ENCODE measurements at regions not wholly inside any gene's neighbourhood (a gene's known extent, or its start where the extent isn't known, plus 50 kb on each side); places are given as distances from the start of the nearest gene placed in this dataset.
A peak's percentile ranks its signal among the peaks of the same experiment; 100 is the strongest.
"Not testable (repeated sequence)": the region's sequence is repeated elsewhere in the genome, so short reads cannot be mapped to it uniquely, and the experiment has no call there.

- H3K27ac Mint-ChIP-seq; H3K36me3 Mint-ChIP-seq (ENCODE audit: low read depth); H3K4me1 Mint-ChIP-seq (ENCODE audit: low read depth); intact Hi-C loops (cut with micrococcal nuclease); H3K9me3 Mint-ChIP-seq; DNase-seq (ENCODE audit: low spot score); H3K4me3 Mint-ChIP-seq (ENCODE audit: low read depth); H3K27me3 Mint-ChIP-seq (ENCODE audit: low read depth): not testable (repeated sequence)
Measured at GRCh38 chr10:47711428-47711827, 52.0 kb downstream of the SYT15B start.

- DNase-seq (ENCODE audit: low spot score); H3K4me3 Mint-ChIP-seq (ENCODE audit: low read depth); intact Hi-C loops (cut with micrococcal nuclease); H3K4me1 Mint-ChIP-seq (ENCODE audit: low read depth); H3K27me3 Mint-ChIP-seq (ENCODE audit: low read depth); H3K27ac Mint-ChIP-seq; H3K36me3 Mint-ChIP-seq (ENCODE audit: low read depth); H3K9me3 Mint-ChIP-seq: not testable (repeated sequence)
Measured at GRCh38 chr10:47710443-47710842, 52.9 kb downstream of the SYT15B start.

GRCh38 chr10:47705698-47706414 is 57.5 kb downstream of the SYT15B start:
- H3K36me3 Mint-ChIP-seq (ENCODE audit: low read depth); H3K9me3 Mint-ChIP-seq; H3K4me1 Mint-ChIP-seq (ENCODE audit: low read depth); intact Hi-C loops (cut with micrococcal nuclease); H3K27ac Mint-ChIP-seq: not testable (repeated sequence)
- H3K4me3 Mint-ChIP-seq (ENCODE audit: low read depth) = peak overlapping the region; percentile 61
- DNase-seq (ENCODE audit: low spot score) = peak; percentile 65
- H3K27me3 Mint-ChIP-seq (ENCODE audit: low read depth) = peaks cover 11% of the 10 kb centered on the region

GRCh38 chr10:47701285-47701684 is 62.1 kb downstream of the SYT15B start:
- intact Hi-C loops (cut with micrococcal nuclease); DNase-seq (ENCODE audit: low spot score); H3K36me3 Mint-ChIP-seq (ENCODE audit: low read depth); H3K9me3 Mint-ChIP-seq; H3K4me1 Mint-ChIP-seq (ENCODE audit: low read depth); H3K27me3 Mint-ChIP-seq (ENCODE audit: low read depth); H3K27ac Mint-ChIP-seq; H3K4me3 Mint-ChIP-seq (ENCODE audit: low read depth): not testable (repeated sequence)

GRCh38 chr10:47699854-47700253 is 63.5 kb downstream of the SYT15B start:
- H3K4me3 Mint-ChIP-seq (ENCODE audit: low read depth); H3K36me3 Mint-ChIP-seq (ENCODE audit: low read depth); H3K4me1 Mint-ChIP-seq (ENCODE audit: low read depth); H3K9me3 Mint-ChIP-seq; intact Hi-C loops (cut with micrococcal nuclease); H3K27ac Mint-ChIP-seq; DNase-seq (ENCODE audit: low spot score): not testable (repeated sequence)
- H3K27me3 Mint-ChIP-seq (ENCODE audit: low read depth) = peaks cover 11% of the 10 kb centered on the region

GRCh38 chr10:47696170-47696569 is 67.2 kb downstream of the SYT15B start:
- H3K4me1 Mint-ChIP-seq (ENCODE audit: low read depth); intact Hi-C loops (cut with micrococcal nuclease); H3K27me3 Mint-ChIP-seq (ENCODE audit: low read depth); H3K27ac Mint-ChIP-seq; DNase-seq (ENCODE audit: low spot score); H3K9me3 Mint-ChIP-seq; H3K36me3 Mint-ChIP-seq (ENCODE audit: low read depth); H3K4me3 Mint-ChIP-seq (ENCODE audit: low read depth): not testable (repeated sequence)

GRCh38 chr10:47695149-47695548 is 68.2 kb downstream of the SYT15B start:
- DNase-seq (ENCODE audit: low spot score); H3K4me3 Mint-ChIP-seq (ENCODE audit: low read depth); H3K27me3 Mint-ChIP-seq (ENCODE audit: low read depth); H3K27ac Mint-ChIP-seq; H3K4me1 Mint-ChIP-seq (ENCODE audit: low read depth); intact Hi-C loops (cut with micrococcal nuclease); H3K36me3 Mint-ChIP-seq (ENCODE audit: low read depth); H3K9me3 Mint-ChIP-seq: not testable (repeated sequence)

GRCh38 chr10:47690304-47690703 is 73.1 kb downstream of the SYT15B start:
- H3K27ac Mint-ChIP-seq; H3K9me3 Mint-ChIP-seq; H3K36me3 Mint-ChIP-seq (ENCODE audit: low read depth); H3K4me3 Mint-ChIP-seq (ENCODE audit: low read depth); intact Hi-C loops (cut with micrococcal nuclease); DNase-seq (ENCODE audit: low spot score); H3K4me1 Mint-ChIP-seq (ENCODE audit: low read depth); H3K27me3 Mint-ChIP-seq (ENCODE audit: low read depth): not testable (repeated sequence)

- H3K27ac Mint-ChIP-seq = not testable (repeated sequence)
Measured at GRCh38 chr10:47683826-47684475, 79.4 kb downstream of the SYT15B start.

GRCh38 chr10:47681638-47681990 is 81.8 kb downstream of the SYT15B start:
- not testable (repeated sequence) for DNase-seq (ENCODE audit: low spot score); H3K4me3 Mint-ChIP-seq (ENCODE audit: low read depth)

More at GRCh38 chr10:47683826-47684475, 79.4 kb downstream of the SYT15B start:
- H3K4me1 Mint-ChIP-seq (ENCODE audit: low read depth); DNase-seq (ENCODE audit: low spot score); H3K27me3 Mint-ChIP-seq (ENCODE audit: low read depth); intact Hi-C loops (cut with micrococcal nuclease); H3K36me3 Mint-ChIP-seq (ENCODE audit: low read depth); H3K9me3 Mint-ChIP-seq; H3K4me3 Mint-ChIP-seq (ENCODE audit: low read depth): not testable (repeated sequence)

GRCh38 chr10:47680848-47681637 is 82.3 kb downstream of the SYT15B start:
- H3K27ac Mint-ChIP-seq; H3K9me3 Mint-ChIP-seq; H3K27me3 Mint-ChIP-seq (ENCODE audit: low read depth); intact Hi-C loops (cut with micrococcal nuclease); H3K4me1 Mint-ChIP-seq (ENCODE audit: low read depth); H3K36me3 Mint-ChIP-seq (ENCODE audit: low read depth); DNase-seq (ENCODE audit: low spot score); H3K4me3 Mint-ChIP-seq (ENCODE audit: low read depth): not testable (repeated sequence)

More at GRCh38 chr10:47681638-47681990, 81.8 kb downstream of the SYT15B start:
- H3K4me1 Mint-ChIP-seq (ENCODE audit: low read depth); H3K36me3 Mint-ChIP-seq (ENCODE audit: low read depth); H3K9me3 Mint-ChIP-seq; H3K27ac Mint-ChIP-seq; intact Hi-C loops (cut with micrococcal nuclease); H3K27me3 Mint-ChIP-seq (ENCODE audit: low read depth): not testable (repeated sequence)

- DNase-seq (ENCODE audit: low spot score); H3K27ac Mint-ChIP-seq; H3K27me3 Mint-ChIP-seq (ENCODE audit: low read depth); H3K4me3 Mint-ChIP-seq (ENCODE audit: low read depth); H3K4me1 Mint-ChIP-seq (ENCODE audit: low read depth); intact Hi-C loops (cut with micrococcal nuclease); H3K36me3 Mint-ChIP-seq (ENCODE audit: low read depth); H3K9me3 Mint-ChIP-seq: not testable (repeated sequence)
Measured at GRCh38 chr10:47676102-47676501, 87.3 kb downstream of the SYT15B start.

- H3K9me3 Mint-ChIP-seq; H3K36me3 Mint-ChIP-seq (ENCODE audit: low read depth); H3K4me1 Mint-ChIP-seq (ENCODE audit: low read depth); intact Hi-C loops (cut with micrococcal nuclease); H3K4me3 Mint-ChIP-seq (ENCODE audit: low read depth); DNase-seq (ENCODE audit: low spot score); H3K27ac Mint-ChIP-seq; H3K27me3 Mint-ChIP-seq (ENCODE audit: low read depth): not testable (repeated sequence)
Measured at GRCh38 chr10:47675577-47675976, 87.8 kb downstream of the SYT15B start.
